ENCODE measurements at regions not wholly inside any gene's neighbourhood (a gene's known extent, or its start where the extent isn't known, plus 50 kb on each side); places are given as distances from the start of the nearest gene placed in this dataset.
"Not testable (repeated sequence)": the region's sequence is repeated elsewhere in the genome, so short reads cannot be mapped to it uniquely, and the experiment has no call there.

DNA sequence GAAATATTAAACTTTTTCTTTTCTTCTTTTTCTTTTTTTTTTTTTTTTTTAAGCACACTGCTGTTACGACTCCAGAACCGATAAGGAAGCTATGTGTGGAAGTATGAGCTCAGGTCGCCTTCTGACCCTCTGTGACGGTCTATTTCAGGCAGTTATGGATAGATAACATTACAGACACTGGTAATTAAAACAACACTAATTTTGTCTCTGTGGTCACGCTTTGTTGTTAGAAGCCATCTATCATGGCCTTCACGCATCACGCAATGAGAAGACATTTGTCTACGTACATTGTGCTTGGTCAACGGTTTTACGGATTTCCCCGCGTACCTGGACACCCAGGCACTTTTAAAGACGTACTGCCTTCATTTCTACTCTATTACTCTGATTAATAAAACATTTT lies 306.0 kb upstream of the ZNF507 start:
- no peak overlapping the region for H3K4me3 Mint-ChIP-seq
- no peaks in the 10 kb centered on the region for H3K9me3 Mint-ChIP-seq
- no peak overlapping the region for H3K27ac Mint-ChIP-seq
- H3K4me1 Mint-ChIP-seq (ENCODE audit: low read depth in 2 of 2), result peaks cover 2 to 4% of the 10 kb centered on the region in 2 donors
- no peak for DNase-seq (ENCODE audit: low spot score)
- H3K36me3 Mint-ChIP-seq, result no peaks in the 10 kb centered on the region
- no peak for ATAC-seq
- H3K27me3 Mint-ChIP-seq, result peaks cover 24 to 29% of the 10 kb centered on the region in 2 donors

DNA sequence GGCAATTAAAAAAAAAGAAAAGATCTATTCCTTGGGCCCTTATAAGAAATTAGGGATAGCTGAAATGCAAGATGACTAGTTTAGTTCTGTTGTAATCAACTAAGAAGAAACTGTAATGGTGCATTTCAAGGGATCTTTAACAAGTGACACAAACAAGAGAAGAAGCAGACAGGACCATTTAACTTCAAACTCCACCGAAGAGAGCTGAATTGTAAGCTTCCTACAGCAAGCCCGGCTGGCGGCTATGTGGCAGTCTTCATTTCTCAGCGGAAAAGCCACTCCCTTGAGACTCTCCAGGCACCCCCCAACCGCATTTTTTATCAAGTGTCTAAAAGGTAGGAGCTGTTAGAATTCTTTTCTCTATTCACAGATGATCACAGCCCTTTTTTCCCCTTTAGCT lies 305.2 kb upstream of the ZNF507 start:
- peaks cover 26 to 31% of the 10 kb centered on the region in 2 donors for H3K27me3 Mint-ChIP-seq
- DNase-seq (ENCODE audit: low spot score) (no peak), ATAC-seq (no peak)
- no peaks in the 10 kb centered on the region for H3K9me3 Mint-ChIP-seq
- H3K4me1 Mint-ChIP-seq (ENCODE audit: low read depth in 2 of 2), result peaks cover 2 to 4% of the 10 kb centered on the region in 2 donors
- H3K4me3 Mint-ChIP-seq, result no peak overlapping the region
- no peaks in the 10 kb centered on the region for H3K36me3 Mint-ChIP-seq
- no peak overlapping the region for H3K27ac Mint-ChIP-seq

DNA sequence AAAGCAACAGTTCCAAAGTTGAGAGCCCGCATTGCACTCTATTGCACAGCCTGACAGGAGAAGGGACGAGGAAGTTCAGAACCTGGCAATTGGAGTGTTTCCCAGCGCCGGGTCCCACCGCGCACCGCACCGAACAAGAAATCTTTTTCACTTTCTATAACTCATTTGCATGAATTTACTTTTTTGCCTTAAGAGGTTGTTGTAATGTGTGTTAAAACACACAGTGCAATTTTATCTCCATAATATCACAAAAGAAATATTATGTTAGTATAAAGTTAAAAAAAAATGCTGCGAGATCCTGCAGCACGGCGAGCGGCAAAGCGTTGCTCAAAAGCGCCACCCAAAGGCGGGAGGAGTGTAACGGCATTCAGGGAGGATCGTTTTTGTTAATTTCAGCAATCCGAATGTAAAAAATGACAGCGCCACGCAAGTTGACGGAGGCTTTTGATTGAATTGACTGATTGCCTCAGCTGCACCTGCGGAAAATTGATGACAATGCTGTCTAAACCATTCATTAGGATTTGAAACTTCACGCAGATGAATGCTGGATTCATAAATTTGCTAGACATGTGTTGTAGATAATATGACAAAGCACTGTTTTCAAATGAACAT lies 303.6 kb upstream of the ZNF507 start:
- Mint-ChIP-seq H3K9me3 (no peaks in the 10 kb centered on the region), H3K36me3 (no peaks in the 10 kb centered on the region), H3K27ac (no peak overlapping the region), H3K27me3 (peaks cover 31 to 33% of the 10 kb centered on the region in 2 donors), H3K4me3 (no peak overlapping the region), H3K4me1 (ENCODE audit: low read depth in 2 of 2) (peaks cover 2 to 4% of the 10 kb centered on the region in 2 donors)
- DNase-seq (ENCODE audit: low spot score) (no peak), ATAC-seq (no peak)

DNA sequence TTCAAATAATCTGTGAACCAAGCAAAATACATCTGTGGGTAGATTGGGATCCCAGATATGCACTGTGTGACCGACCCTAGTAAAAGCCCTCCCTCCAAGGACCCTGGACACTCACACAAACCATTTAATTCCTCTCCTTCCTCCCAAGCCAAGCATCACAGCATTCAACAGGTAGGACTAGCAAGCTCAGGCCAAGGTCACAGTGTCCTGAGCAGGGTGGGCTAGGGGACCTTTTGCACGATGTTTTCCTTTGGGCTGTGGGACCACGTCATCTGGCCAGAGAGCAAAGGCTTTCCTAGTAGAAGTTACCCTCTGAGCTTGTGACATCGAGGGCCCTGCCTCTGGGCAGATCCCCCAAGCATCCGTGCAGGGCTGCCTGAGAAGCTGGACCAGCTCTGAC lies 297.6 kb upstream of the ZNF507 start:
- no peak for ATAC-seq
- H3K36me3 Mint-ChIP-seq, result no peaks in the 10 kb centered on the region
- no peak overlapping the region for H3K27ac Mint-ChIP-seq

DNA sequence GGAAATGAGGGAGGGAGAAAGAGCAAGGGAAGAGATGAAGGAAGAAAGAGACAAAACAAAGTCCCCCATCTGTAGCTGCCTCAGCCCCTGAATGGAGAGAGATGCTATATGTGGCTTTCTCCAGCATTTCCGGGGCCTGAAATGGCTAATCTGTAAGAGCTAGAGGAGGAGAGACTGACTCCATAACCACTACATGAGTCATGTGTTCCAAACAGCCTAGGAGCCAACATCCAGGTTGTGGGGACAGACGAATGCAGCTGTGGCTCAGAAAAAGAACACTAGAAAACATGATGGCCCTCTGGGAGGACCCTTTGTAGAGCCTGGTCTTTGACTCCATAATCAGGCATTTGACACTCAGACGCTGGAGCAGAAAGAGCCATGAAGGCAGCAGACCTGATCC lies 292.0 kb upstream of the ZNF507 start:
- Mint-ChIP-seq H3K27me3 (peaks cover 10 to 15% of the 10 kb centered on the region in 2 donors), H3K36me3 (no peaks in the 10 kb centered on the region), H3K4me1 (ENCODE audit: low read depth in 2 of 2) (no peaks in the 10 kb centered on the region), H3K27ac (no peak overlapping the region), H3K4me3 (no peak overlapping the region), H3K9me3 (no peaks in the 10 kb centered on the region)
- no peak for DNase-seq (ENCODE audit: low spot score)
- ATAC-seq, result no peak

More for the DNA sequence above, 297.6 kb upstream of the ZNF507 start:
- Mint-ChIP-seq H3K9me3 (no peaks in the 10 kb centered on the region), H3K4me1 (ENCODE audit: low read depth in 2 of 2) (no peaks in the 10 kb centered on the region), H3K27me3 (peaks cover 21 to 27% of the 10 kb centered on the region in 2 donors), H3K4me3 (no peak overlapping the region)
- DNase-seq (ENCODE audit: low spot score), result no peak

DNA sequence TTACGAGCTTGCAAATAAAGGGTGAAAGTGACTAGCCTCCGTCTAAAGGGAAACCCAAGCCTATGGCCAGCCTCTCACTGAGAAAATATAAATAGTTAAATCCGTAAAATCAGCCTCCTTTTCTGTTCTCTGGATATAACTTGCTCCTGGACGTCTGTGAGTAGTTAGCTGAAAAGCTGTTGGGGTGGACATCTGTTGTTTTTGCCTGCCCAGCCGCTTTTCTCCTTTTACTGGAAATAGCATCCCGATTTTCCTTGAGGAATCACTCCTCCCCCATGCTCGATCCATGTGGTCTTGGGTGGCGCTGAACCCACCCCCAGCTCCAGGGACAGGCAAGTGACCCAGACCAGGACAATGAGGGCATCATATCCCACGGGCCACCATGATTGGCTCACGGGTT lies 291.5 kb upstream of the ZNF507 start:
- ATAC-seq (no peak), DNase-seq (ENCODE audit: low spot score) (no peak)
- H3K27me3 Mint-ChIP-seq, result peaks cover 10 to 15% of the 10 kb centered on the region in 2 donors
- H3K4me3 Mint-ChIP-seq, result no peak overlapping the region
- no peaks in the 10 kb centered on the region for H3K4me1 Mint-ChIP-seq (ENCODE audit: low read depth in 2 of 2)
- H3K36me3 Mint-ChIP-seq, result no peaks in the 10 kb centered on the region
- no peak overlapping the region for H3K27ac Mint-ChIP-seq
- H3K9me3 Mint-ChIP-seq, result no peaks in the 10 kb centered on the region

DNA sequence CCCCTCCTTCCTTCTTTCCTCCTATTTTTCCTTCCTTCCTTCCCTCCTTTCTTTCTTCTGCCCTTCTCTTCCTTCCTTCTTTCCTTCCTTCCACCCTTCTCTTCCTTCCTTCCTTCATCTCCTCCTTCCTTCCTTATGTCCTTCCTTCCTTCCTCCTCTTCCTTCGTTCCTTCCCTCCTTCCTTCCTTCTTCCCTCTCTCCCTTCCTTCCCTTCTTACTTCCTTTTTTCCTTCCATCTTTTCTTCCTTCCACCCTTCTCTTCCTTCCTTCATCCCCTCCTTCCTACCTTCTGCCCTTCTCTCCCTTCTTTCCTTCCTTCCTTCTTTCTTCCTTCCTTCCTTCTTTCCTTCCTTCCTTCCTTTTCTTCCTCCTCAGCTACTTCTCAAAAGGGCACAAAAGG lies 287.3 kb upstream of the ZNF507 start:
- DNase-seq (ENCODE audit: low spot score), result no peak
- no peak overlapping the region for H3K4me3 Mint-ChIP-seq
- H3K9me3 Mint-ChIP-seq, result no peaks in the 10 kb centered on the region
- no peaks in the 10 kb centered on the region for H3K36me3 Mint-ChIP-seq
- no peak overlapping the region for H3K27ac Mint-ChIP-seq
- H3K27me3 Mint-ChIP-seq, result peaks cover under 1 to 1% of the 10 kb centered on the region in 2 donors
- no peaks in the 10 kb centered on the region for H3K4me1 Mint-ChIP-seq (ENCODE audit: low read depth in 2 of 2)
- ATAC-seq, result no peak

DNA sequence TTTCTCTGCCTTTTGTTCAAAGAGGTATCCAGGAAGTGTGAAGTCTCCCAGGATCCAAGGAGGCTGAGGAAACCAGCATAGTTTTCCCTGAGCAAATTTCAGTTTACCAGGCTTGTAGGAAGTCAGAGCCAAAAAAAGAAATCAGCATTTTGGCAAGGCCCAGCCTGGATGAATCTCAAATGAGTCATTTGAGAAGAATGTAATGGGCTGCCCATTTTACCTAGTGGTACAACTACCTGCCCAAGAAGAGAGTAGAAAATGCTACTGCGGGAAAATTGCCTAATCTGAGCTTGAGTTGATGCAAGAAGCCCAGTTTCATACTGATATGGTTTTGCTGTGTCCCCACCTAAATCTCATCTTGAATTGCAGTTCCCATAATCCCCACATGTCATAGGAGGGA lies 284.1 kb upstream of the ZNF507 start:
- Mint-ChIP-seq H3K36me3 (no peaks in the 10 kb centered on the region), H3K4me1 (ENCODE audit: low read depth in 2 of 2) (no peaks in the 10 kb centered on the region), H3K9me3 (no peaks in the 10 kb centered on the region), H3K27ac (no peak overlapping the region), H3K27me3 (no peaks in the 10 kb centered on the region), H3K4me3 (no peak overlapping the region)
- ATAC-seq, result no peak
- DNase-seq (ENCODE audit: low spot score), result no peak

DNA sequence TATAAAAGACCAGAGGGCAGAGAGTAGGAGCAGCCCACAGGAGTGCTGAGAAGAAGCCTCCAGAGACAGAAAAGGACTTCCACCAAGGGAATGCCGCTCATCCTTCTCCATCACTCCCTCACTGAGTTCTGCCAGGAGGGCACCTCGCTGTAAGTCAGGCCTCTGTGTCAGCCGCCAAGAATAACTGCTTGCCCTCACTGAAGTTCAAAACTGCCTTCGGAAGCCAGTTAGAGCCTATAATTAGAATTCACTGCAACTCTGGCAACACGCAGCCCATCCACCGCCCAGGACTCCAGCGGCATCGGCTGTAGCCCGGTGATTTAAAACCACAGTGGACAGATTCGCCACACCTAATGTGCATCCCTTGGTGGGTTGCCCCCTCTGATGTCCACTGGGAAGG lies 281.8 kb upstream of the ZNF507 start:
- no peaks in the 10 kb centered on the region for H3K4me1 Mint-ChIP-seq (ENCODE audit: low read depth in 2 of 2)
- H3K27me3 Mint-ChIP-seq, result peaks cover 0 to 2% of the 10 kb centered on the region in 2 donors

DNA sequence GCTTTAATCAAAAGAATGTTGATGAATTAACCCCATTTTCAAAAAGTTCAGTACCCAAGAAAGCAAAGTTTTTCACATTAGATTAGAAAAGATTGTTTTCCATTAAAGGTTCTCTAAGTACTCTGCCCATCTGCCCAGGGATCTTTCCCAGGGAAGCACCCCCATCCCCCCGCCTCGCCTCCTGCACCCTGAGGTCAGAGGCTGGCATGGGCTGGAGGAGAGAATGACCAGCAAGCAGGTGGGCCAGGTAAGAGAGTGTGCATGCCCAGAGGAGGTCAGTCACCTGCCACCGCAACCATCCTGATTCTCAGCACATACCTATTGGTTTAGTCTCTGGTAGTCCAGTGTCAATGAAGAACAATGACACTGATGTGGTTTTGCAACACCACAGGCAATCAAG lies 279.4 kb upstream of the ZNF507 start:
- Mint-ChIP-seq H3K36me3 (no peaks in the 10 kb centered on the region), H3K9me3 (no peaks in the 10 kb centered on the region), H3K27me3 (peaks cover 0 to 5% of the 10 kb centered on the region in 2 donors), H3K4me3 (no peak overlapping the region), H3K27ac (no peak overlapping the region), H3K4me1 (ENCODE audit: low read depth in 2 of 2) (no peaks in the 10 kb centered on the region)
- ATAC-seq (no peak), DNase-seq (ENCODE audit: low spot score) (no peak)

More for the DNA sequence above, 281.8 kb upstream of the ZNF507 start:
- Mint-ChIP-seq H3K4me3 (no peak overlapping the region), H3K36me3 (no peaks in the 10 kb centered on the region), H3K27ac (no peak overlapping the region), H3K9me3 (no peaks in the 10 kb centered on the region)
- ATAC-seq (no peak), DNase-seq (ENCODE audit: low spot score) (no peak)

DNA sequence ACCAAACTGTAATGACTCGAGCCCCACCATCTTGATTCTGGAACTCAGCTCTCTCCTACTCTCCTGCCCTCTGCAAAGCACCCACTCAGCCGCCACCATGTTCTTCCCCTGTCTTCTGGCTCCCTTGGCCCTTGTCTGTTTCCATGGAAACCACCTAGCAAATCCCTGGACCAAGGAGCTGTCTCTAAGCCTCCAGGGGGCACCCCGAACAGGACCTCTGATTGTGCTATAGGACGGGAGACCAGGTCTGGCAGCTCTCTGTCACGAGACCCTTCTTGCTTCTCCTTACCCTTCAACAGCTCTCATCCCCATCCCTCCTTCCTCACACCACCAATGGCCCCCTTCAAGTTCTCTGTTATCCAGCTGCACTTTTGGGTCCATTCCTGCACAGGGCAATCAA lies 277.7 kb upstream of the ZNF507 start:
- Mint-ChIP-seq H3K9me3 (no peaks in the 10 kb centered on the region), H3K36me3 (no peaks in the 10 kb centered on the region), H3K27ac (no peak overlapping the region), H3K27me3 (peaks cover 0 to 5% of the 10 kb centered on the region in 2 donors), H3K4me3 (no peak overlapping the region), H3K4me1 (ENCODE audit: low read depth in 2 of 2) (no peaks in the 10 kb centered on the region)
- DNase-seq (ENCODE audit: low spot score), result no peak
- no peak for ATAC-seq

DNA sequence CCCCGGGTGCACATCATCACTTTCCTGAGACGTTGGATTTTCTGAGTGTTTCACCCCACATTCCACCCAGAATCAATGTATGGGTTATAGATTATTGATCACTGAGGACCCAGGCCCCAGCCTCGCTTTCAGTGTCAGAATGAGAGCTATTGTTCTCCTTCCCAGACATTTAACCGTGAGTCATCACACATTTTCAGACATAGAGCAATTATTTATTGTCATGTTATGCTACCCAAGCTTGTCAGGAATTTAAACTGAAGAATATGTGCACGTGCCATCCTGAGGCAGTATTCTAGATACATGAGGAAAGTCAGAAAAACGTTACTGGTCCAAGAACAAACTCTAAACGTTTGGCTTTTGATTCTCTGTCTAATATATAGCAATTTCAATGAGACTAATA lies 276.6 kb upstream of the ZNF507 start:
- H3K27ac Mint-ChIP-seq, result no peak overlapping the region
- H3K36me3 Mint-ChIP-seq, result no peaks in the 10 kb centered on the region

DNA sequence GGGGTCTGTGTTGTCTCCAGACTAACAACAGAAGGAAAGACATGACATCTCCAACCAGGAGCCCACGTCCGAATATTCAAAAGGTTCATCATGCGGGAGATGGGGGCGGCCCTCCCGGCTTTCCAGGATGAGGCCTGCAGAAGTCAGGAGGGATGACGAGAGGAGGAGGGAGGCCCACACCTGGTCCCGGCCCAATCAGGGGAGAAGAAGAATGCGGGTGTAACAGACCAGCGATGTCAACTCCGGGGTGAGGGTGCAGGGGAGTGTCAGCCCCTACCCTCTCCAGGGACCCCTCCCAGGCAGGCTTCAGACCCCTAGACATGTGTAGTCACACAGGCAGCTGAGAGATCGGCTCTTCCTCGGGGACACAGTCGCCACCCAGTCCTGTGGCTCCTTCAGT lies 275.3 kb upstream of the ZNF507 start:
- H3K27me3 Mint-ChIP-seq, result peaks cover 0 to 5% of the 10 kb centered on the region in 2 donors
- H3K4me3 Mint-ChIP-seq, result no peak overlapping the region
- H3K9me3 Mint-ChIP-seq, result no peaks in the 10 kb centered on the region
- DNase-seq (ENCODE audit: low spot score) (no peak), ATAC-seq (no peak)
- H3K36me3 Mint-ChIP-seq, result no peaks in the 10 kb centered on the region
- H3K27ac Mint-ChIP-seq, result no peak overlapping the region
- no peaks in the 10 kb centered on the region for H3K4me1 Mint-ChIP-seq (ENCODE audit: low read depth in 2 of 2)

More for the DNA sequence above, 276.6 kb upstream of the ZNF507 start:
- DNase-seq (ENCODE audit: low spot score) (no peak), ATAC-seq (no peak)
- Mint-ChIP-seq H3K9me3 (no peaks in the 10 kb centered on the region), H3K4me1 (ENCODE audit: low read depth in 2 of 2) (no peaks in the 10 kb centered on the region), H3K4me3 (no peak overlapping the region), H3K27me3 (peaks cover 0 to 5% of the 10 kb centered on the region in 2 donors)

DNA sequence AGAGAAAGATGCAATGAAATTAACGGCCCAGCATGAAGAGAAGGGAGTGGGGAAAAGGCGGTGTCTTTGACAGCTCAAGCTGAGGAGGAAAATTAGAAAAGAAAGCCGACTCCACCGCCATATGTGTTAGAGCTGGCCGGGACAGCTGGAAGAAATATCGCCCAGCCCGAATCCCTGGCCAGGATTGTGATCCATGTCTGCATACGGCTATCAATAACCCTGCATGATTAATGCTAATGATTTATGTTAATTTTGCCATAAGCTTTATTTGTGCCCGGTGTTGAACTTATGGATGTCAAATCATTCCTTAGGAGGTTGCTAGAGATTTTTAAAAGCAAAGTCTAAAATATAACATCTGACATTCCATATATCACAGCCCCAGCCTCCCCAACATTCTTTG lies 263.4 kb upstream of the ZNF507 start:
- peaks cover 5% of the 10 kb centered on the region for H3K9me3 Mint-ChIP-seq
- DNase-seq (ENCODE audit: low spot score), result no peak
- H3K27ac Mint-ChIP-seq, result no peak overlapping the region
- H3K27me3 Mint-ChIP-seq, result peaks cover 10 to 16% of the 10 kb centered on the region in 2 donors
- H3K36me3 Mint-ChIP-seq, result no peaks in the 10 kb centered on the region
- ATAC-seq, result no peak
- H3K4me3 Mint-ChIP-seq, result no peak overlapping the region
- H3K4me1 Mint-ChIP-seq (ENCODE audit: low read depth in 2 of 2), result no peaks in the 10 kb centered on the region

DNA sequence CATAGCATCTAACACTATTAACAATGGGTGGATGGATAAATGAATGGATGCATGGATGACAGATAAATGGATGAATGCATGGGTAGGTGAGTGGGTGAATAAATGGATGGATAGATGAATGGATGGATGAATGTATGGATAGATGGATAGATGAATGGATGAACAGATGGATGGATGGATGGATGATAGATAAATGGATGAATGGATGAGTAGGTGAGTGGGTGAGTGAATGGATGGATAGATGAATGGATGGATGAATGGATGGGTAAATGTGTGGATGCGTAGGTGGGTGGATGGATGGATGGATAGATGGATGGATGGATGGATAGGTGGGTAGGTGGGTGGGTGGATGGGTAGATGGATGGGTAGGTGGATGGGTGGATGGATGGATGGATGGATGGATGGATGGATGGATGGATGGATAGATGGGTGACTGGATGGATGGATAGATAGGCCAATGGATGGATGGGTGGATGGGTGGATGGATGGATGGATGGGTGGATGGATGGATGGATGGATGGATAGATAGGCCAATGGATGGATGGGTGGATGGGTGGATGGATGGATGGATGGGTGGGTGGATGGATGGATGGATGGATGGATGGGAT lies 260.6 kb upstream of the ZNF507 start:
- H3K4me3 Mint-ChIP-seq; DNase-seq (ENCODE audit: low spot score); H3K36me3 Mint-ChIP-seq; ATAC-seq; H3K27ac Mint-ChIP-seq; H3K4me1 Mint-ChIP-seq (ENCODE audit: low read depth in 2 of 2); H3K9me3 Mint-ChIP-seq: not testable (repeated sequence)
- H3K27me3 Mint-ChIP-seq, result peaks cover 10 to 16% of the 10 kb centered on the region in 2 donors

All from natural killer cell treated with Interleukin-12 subunit alpha and Interleukin-12 subunit beta and Interleukin-15 and Interleukin-18, amount 100 ng/mL, for 72 hours (primary cell).